H1 (cell line): ENCODE measurements at regions not wholly inside any gene's neighbourhood (a gene's known extent, or its start where the extent isn't known, plus 50 kb on each side); places are given as distances from the start of the nearest gene placed in this dataset.

Source experiments
- CBX5 ChIP-seq: fragments of 300-800, 300-1000 bp; sonication (generic); IDR thresholded peaks from 2 replicates; pipeline ENCODE4 v1.7.1; 2016; ENCODE audit warnings: antibody characterized with exemption, low read length, low read depth
- CHD1 ChIP-seq: IDR thresholded peaks from 2 replicates; pipeline ENCODE4 v1.6.1; 2012; ENCODE audit warnings: low read depth, low read length, improper control_type of control experiment
- GTF2F1 ChIP-seq: IDR thresholded peaks from 2 replicates; pipeline ENCODE4 v1.6.1; 2012; ENCODE audit warnings: low read depth, low read length, improper control_type of control experiment, borderline replicate concordance
- JUN ChIP-seq: IDR thresholded peaks from 2 replicates; pipeline ENCODE4 v1.6.1; 2011; ENCODE audit warnings: low read depth, mild to moderate bottlenecking, improper control_type of control experiment, low read length
- JUND ChIP-seq: IDR thresholded peaks from 2 replicates; pipeline ENCODE4 v1.6.1; 2011; ENCODE audit warnings: mild to moderate bottlenecking, improper control_type of control experiment, low read length
- KDM1A ChIP-seq: fragments of 200-600, 300-600 bp; sonication (generic); IDR thresholded peaks from 2 replicates; pipeline ENCODE4 v1.7.1; 2016; ENCODE audit warnings: mild to moderate bottlenecking, low read length, borderline replicate concordance
- POLR2A ChIP-seq, 2 experiments: IDR thresholded peaks; 1 replicate in 1 of 2; 2 replicates in 1 of 2; pipeline ENCODE4 v1.6.1; 2011; ENCODE audit warnings: low read depth in 2 of 2, low read length in 2 of 2, mild to moderate bottlenecking in 2 of 2; ENCODE audit errors: control extremely low read depth in 1 of 2
- RAD21 ChIP-seq, 2 experiments: IDR thresholded peaks in 1 of 2; conservative IDR thresholded peaks in 1 of 2; 2 replicates each; pipeline ENCODE4 v1.6.1; 2011; ENCODE audit warnings: low read depth in 2 of 2, low read length in 2 of 2, improper control_type of control experiment in 1 of 2, inconsistent platforms in 1 of 2, mild to moderate bottlenecking in 1 of 2, moderate library complexity in 1 of 2
- TEAD4 ChIP-seq: IDR thresholded peaks from 2 replicates; pipeline ENCODE4 v1.6.1; 2012; ENCODE audit warnings: low read depth, low read length, inconsistent platforms, mixed read lengths
- TF ChIP-seq, protein P1 (sequence below), 3 experiments: IDR thresholded peaks; 1 replicate in 2 of 3; 2 replicates in 1 of 3; pipeline versions ENCODE4 v1.5.1 to v1.6.1; 2011; ENCODE audit warnings: low read length in 3 of 3, mild to moderate bottlenecking in 3 of 3, inconsistent platforms in 2 of 3, low read depth in 1 of 3, moderate library complexity in 1 of 3; ENCODE audit not compliant: insufficient read depth in 1 of 3; ENCODE audit errors: control extremely low read depth in 1 of 3
- TF ChIP-seq, protein P2 (sequence below): IDR thresholded peaks from 2 replicates; pipeline ENCODE4 v1.6.1; 2011; ENCODE audit warnings: low read length, improper control_type of control experiment

DNA sequence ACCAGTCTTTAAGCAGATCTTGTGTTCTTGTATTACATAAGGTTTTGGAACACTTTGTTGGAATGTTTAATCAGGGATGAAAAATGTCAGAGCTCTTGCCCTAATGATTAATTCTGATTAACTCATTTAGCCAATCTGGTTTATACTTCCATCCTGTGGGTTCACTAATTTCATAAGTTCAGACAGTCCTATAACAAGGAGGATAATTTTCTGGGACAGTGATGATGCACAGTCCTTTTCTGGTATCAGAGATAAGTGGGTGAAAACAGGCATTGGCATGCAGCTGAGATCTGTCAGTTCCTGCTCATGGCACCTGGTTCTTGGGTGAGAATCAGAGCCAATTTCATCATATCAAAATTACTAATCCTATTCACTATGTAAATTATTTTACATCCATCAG lies 125.0 kb upstream of the LAMA2 start:
- no peak for TF ChIP-seq JUN
- TF ChIP-seq, protein P1, sequence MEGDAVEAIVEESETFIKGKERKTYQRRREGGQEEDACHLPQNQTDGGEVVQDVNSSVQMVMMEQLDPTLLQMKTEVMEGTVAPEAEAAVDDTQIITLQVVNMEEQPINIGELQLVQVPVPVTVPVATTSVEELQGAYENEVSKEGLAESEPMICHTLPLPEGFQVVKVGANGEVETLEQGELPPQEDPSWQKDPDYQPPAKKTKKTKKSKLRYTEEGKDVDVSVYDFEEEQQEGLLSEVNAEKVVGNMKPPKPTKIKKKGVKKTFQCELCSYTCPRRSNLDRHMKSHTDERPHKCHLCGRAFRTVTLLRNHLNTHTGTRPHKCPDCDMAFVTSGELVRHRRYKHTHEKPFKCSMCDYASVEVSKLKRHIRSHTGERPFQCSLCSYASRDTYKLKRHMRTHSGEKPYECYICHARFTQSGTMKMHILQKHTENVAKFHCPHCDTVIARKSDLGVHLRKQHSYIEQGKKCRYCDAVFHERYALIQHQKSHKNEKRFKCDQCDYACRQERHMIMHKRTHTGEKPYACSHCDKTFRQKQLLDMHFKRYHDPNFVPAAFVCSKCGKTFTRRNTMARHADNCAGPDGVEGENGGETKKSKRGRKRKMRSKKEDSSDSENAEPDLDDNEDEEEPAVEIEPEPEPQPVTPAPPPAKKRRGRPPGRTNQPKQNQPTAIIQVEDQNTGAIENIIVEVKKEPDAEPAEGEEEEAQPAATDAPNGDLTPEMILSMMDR (IDR thresholded peaks at IDR 0.05; ENCODE audit: control extremely low read depth in 1 of 3, insufficient read depth in 1 of 3, low read depth in 1 of 3, low read length in 3 of 3) = no peak
- TF ChIP-seq GTF2F1 = no peak
- no peak for TF ChIP-seq JUND
- no peak for TF ChIP-seq RAD21 (IDR thresholded peaks at IDR 0.05 in 1 of 2, conservative IDR thresholded peaks at IDR 0.05 in 1 of 2; ENCODE audit: low read depth in 2 of 2, low read length in 2 of 2)
- TF ChIP-seq, protein P2, sequence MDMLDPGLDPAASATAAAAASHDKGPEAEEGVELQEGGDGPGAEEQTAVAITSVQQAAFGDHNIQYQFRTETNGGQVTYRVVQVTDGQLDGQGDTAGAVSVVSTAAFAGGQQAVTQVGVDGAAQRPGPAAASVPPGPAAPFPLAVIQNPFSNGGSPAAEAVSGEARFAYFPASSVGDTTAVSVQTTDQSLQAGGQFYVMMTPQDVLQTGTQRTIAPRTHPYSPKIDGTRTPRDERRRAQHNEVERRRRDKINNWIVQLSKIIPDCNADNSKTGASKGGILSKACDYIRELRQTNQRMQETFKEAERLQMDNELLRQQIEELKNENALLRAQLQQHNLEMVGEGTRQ = no peak
- TF ChIP-seq CBX5 = no peak
- TF ChIP-seq POLR2A (IDR thresholded peaks at IDR 0.05; ENCODE audit: control extremely low read depth in 1 of 2, low read depth in 2 of 2, low read length in 2 of 2) = no peak
- no peak for TF ChIP-seq TEAD4
- TF ChIP-seq CHD1 = no peak
- no peak for TF ChIP-seq KDM1A
